ENCODE measurements at regions not wholly inside any gene's neighbourhood (a gene's known extent, or its start where the extent isn't known, plus 50 kb on each side); places are given as distances from the start of the nearest gene placed in this dataset.

- Histone ChIP-seq H3K27me3 (ENCODE audit: control insufficient read depth, insufficient read depth, low read length) (no peaks in the 10 kb centered on the region), H3K14ac (replicated peaks; ENCODE audit: low read depth, low read length) (peak overlapping the region; percentile 25), H3K79me1 (ENCODE audit: low read depth in 1 of 2, low read length in 2 of 2) (peaks cover 17 to 41% of the 10 kb centered on the region in 2 experiments), H2BK20ac (ENCODE audit: low read depth, low read length) (0 out of 2 replicates have a peak overlapping the region, but pooled peaks have one; percentile 2), H2BK5ac (ENCODE audit: low read depth, low read length, poor library complexity, severe bottlenecking) (peak overlapping the region; percentile 90), H3K4me2 (ENCODE audit: low read depth, low read length) (peak overlapping the region; percentile 90), H3K56ac (ENCODE audit: extremely low read depth, insufficient read depth, low read length) (peak overlapping the region; percentile 67), H3K9ac (ENCODE audit: low read depth, low read length) (peak overlapping the region; percentile 71), H2BK15ac (ENCODE audit: low read depth, low read length) (no peak overlapping the region; the same call in 2 of the 3 replicates), H4K91ac (ENCODE audit: insufficient read depth, low read depth, low read length) (peak overlapping the region; percentile 13; the same call in 1 of the 2 replicates), H2AK9ac (replicated peaks; ENCODE audit: low read depth, low read length, poor library complexity) (peak overlapping the region; percentile 93), H2AK5ac (ENCODE audit: low read depth, low read length) (peak overlapping the region; percentile 49), H2AFZ (replicated peaks; ENCODE audit: low read length, poor library complexity) (peak overlapping the region; percentile 87), H3K18ac (ENCODE audit: low read depth, low read length) (peak overlapping the region; percentile 57), H2BK120ac (ENCODE audit: low read depth, low read length) (peak overlapping the region; percentile 50), H3K23ac (ENCODE audit: low read depth, low read length) (peak overlapping the region; percentile 69; the same call in 1 of the 2 replicates), H4K8ac (ENCODE audit: low read depth in 2 of 2, low read length in 2 of 2) (peak overlapping the region; percentile 0 to 58; a peak in 2 of 4 replicates), H3K36me3 (ENCODE audit: control insufficient read depth, insufficient read depth, low read length) (peaks cover 5% of the 10 kb centered on the region; the same call in 1 of the 2 replicates), H3K4me3 (ENCODE audit: insufficient read depth, low read depth, low read length) (peak overlapping the region; percentile 76), H3K4me1 (ENCODE audit: control insufficient read depth, insufficient read depth, low read length) (peaks cover 7% of the 10 kb centered on the region), H4K20me1 (ENCODE audit: insufficient read depth, low read length) (peaks cover 19% of the 10 kb centered on the region; the same call in 1 of the 2 replicates), H4K5ac (ENCODE audit: low read depth, low read length) (peak overlapping the region; percentile 11), H3K9me3 (ENCODE audit: control insufficient read depth, insufficient read depth, low read length) (no peaks in the 10 kb centered on the region; the same call in 1 of the 2 replicates), H3K4ac (ENCODE audit: low read depth, low read length) (peak overlapping the region; percentile 56), H3K27ac (ENCODE audit: insufficient read depth, low read length) (peak overlapping the region; percentile 95), H3K9me1 (ENCODE audit: insufficient read depth, low read length) (peaks cover 11% of the 10 kb centered on the region)
- CTCF ChIA-PET, result no interaction called here
- POLR2A ChIA-PET (ENCODE audit: unreplicated experiment), result interaction anchor here (0.6 to 2.1 kb wide), 4 partner anchors 9 to 406 kb away, joined by 3 to 10 read pairs (median 6); no protein-coding TSS in a partner anchor
- WGBS, 2 experiments (ENCODE audit: extremely low coverage in 2 of 2, insufficient read length in 1 of 2), result 0% methylated on average over 37 of the region's 69 CpGs; no CpG with 5 or more reads in 1 of the 2 experiments
- DNase-seq (peak; percentile 97), ATAC-seq (ENCODE audit: low read depth) (peak; percentile 72)
- dilution Hi-C loops (cut with HindIII; ENCODE audit: low sequenced_read_pairs, unreplicated experiment), result no loop called here
- intact Hi-C loops (cut with micrococcal nuclease), result loop anchor here (1.0 to 10.0 kb wide), 7 partner anchors 42 to 791 kb away; partner anchors contain the start of gene TRIM13
- no TSS peak for BruUV-seq (replicated peaks)
- in situ Hi-C loops (cut with MboI; ENCODE audit: low sequenced_read_pairs), result no loop called here
- TF ChIP-seq USF2 (IDR thresholded peaks at IDR 0.05; ENCODE audit: low read depth, low read length) (peak; percentile 89), CHD1 (IDR thresholded peaks at IDR 0.05; ENCODE audit: low read depth, low read length) (no peak), MAZ (IDR thresholded peaks at IDR 0.05; ENCODE audit: borderline replicate concordance, low read depth, low read length) (peak; percentile 90), NFE2L2 (IDR thresholded peaks at IDR 0.05; ENCODE audit: low read depth, low read length) (no peak), FOS (IDR thresholded peaks at IDR 0.05; ENCODE audit: low read depth, low read length) (peak; percentile 55; the same call in 1 of the 2 replicates), RAD21 (IDR thresholded peaks at IDR 0.05; ENCODE audit: low read length) (no peak; the same call in 1 of the 2 replicates), RFX5 (IDR thresholded peaks at IDR 0.05; ENCODE audit: low read depth, low read length) (no peak), MAFK (IDR thresholded peaks at IDR 0.05; ENCODE audit: low read depth, low read length) (no peak), SMC3 (IDR thresholded peaks at IDR 0.05; ENCODE audit: low read depth, low read length) (no peak), MXI1 (IDR thresholded peaks at IDR 0.05; ENCODE audit: borderline replicate concordance, low read depth, low read length) (no peak), POLR2A (IDR thresholded peaks at IDR 0.05; ENCODE audit: low read depth, low read length) (peak; percentile 94), CEBPB (IDR thresholded peaks at IDR 0.05; ENCODE audit: low read depth, low read length) (peak; percentile 1; the same call in 1 of the 2 replicates), ELK1 (IDR thresholded peaks at IDR 0.05; ENCODE audit: borderline replicate concordance, low read depth, low read length) (no peak), CTCF (conservative IDR thresholded peaks at IDR 0.05; ENCODE audit: low read depth, low read length) (0 out of 2 replicates have a peak, but pooled peaks have one; percentile 13)
Observed at GRCh38 chr13:50123862-50124535, 108.8 kb downstream of the KCNRG start.
